Astrocyte of the hippocampus (primary cell): ENCODE measurements at regions not wholly inside any gene's neighbourhood (a gene's known extent, or its start where the extent isn't known, plus 50 kb on each side); places are given as distances from the start of the nearest gene placed in this dataset.
A peak's percentile ranks its signal among the peaks of the same experiment; 100 is the strongest.

ENCODE experiments used
- DNase-seq: peaks from one replicate; pipeline ENCODE4 v3.0.0; 2011; ENCODE audit warnings: low read depth, low spot score

- no peak for DNase-seq
Measured at GRCh38 chr6:134866563-134866962, 83.3 kb downstream of the ALDH8A1 start.

- DNase-seq, result no peak
Measured at GRCh38 chr6:134864558-134864957, 85.3 kb downstream of the ALDH8A1 start.

DNA sequence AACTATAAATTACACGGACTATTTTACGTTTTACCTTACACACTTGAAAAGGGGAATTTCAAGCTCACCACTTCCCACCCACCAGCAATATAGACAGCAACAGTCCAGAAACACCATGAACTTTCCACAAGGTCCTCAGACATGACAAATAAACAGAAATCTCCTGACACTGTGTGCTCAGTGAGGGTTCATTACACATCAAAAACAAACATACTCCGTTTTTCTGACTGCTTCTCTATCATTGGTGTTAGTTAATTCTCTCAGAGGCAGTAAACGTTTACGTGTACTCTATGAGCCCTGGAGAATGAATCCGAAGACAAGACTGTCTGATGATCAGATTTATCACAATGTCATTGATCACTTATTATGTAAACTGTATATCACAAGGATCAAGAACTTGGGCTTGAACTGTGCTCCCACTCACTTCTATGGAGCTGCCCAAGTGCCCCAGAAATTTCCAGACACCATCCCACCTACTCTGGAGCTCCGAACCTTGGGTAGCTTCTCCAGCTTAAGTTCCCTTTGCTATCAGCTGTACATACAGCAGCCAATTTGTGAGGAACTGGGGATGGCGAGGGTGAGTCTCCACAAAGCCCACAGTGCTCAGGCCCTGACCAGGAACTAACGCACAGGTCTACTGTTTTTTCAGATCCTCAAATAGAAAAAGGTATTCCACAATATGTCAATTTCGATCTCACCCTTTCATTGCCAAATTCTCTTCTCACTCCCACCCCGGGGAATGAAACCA lies 86.0 kb downstream of the ALDH8A1 start:
- no peak for DNase-seq

GRCh38 chr6:134854366-134854765 lies 95.5 kb downstream of the ALDH8A1 start:
- DNase-seq, result no peak

DNA sequence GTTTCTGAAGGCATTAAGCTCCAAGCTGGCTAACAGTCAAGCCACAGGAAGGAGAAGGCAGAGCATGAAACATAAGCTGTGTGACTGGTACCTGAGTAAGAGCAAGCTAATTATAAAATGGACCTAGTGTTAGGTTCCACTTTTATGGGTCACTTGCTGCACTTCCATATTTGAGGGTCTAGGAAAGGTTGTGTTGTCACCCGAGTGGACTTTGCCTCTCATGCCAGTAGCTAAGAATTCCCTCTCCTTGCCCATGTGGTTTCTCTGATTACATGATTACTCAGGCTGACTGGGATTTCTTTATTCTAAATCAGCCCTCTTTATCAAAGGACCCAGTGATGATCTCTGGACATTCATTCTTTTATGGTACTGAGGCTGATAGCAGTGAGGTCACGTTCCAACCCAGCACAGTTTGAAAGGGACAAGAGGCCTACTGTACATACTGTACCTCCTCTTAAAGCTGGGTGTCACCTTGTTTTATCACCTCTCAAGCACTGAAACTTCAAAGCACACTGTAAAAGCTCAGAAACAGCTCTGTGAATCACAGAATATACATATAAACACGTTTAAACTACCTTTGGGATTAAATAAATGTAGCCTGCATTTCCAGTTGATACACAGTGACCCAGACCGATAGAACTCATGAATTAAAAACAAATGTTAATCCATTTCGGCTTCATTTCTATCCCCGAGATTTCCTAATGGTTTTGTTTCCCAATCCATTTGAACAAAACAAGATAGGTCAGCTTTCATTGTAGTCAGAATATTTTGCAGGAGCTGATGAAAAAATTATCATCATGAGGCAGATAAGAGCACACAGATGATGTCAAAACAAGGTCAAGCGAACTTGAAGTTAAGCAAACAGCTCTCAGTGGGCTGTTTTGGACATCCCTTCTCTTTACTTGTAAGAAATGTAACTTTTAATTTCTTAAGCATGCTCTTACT lies 96.5 kb downstream of the ALDH8A1 start:
- peak; percentile 70 for DNase-seq

- no peak for DNase-seq
Measured at GRCh38 chr6:134851548-134851947, 98.4 kb downstream of the ALDH8A1 start.

- peak; percentile 43 for DNase-seq
Measured at GRCh38 chr6:134850721-134851305, 99.1 kb downstream of the ALDH8A1 start.

- no peak for DNase-seq
Measured at GRCh38 chr6:134849920-134850447, 99.9 kb downstream of the ALDH8A1 start.

GRCh38 chr6:134848076-134848475 lies 101.8 kb downstream of the ALDH8A1 start:
- DNase-seq, result no peak

GRCh38 chr6:134846865-134847264 lies 103.0 kb downstream of the ALDH8A1 start:
- no peak for DNase-seq

DNA sequence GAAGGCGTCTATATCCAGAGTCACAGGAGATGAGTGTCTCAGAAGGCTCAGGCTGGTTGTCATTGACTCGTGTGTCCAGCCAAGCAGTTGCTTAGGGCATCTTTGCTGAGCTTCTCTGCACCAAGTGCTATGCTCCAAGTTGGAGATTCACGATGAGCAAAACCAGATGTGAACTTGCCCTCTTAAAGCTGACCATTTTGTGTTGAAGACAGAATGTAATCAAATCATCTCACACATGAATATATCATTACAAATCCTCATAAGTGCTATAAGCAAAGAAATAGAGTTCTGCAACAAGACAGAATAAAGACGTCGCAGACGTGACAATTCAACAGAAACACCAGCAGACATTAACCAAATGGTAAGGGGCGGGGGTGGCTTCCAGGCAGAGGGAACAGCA lies 103.9 kb downstream of the ALDH8A1 start:
- DNase-seq, result no peak

DNA sequence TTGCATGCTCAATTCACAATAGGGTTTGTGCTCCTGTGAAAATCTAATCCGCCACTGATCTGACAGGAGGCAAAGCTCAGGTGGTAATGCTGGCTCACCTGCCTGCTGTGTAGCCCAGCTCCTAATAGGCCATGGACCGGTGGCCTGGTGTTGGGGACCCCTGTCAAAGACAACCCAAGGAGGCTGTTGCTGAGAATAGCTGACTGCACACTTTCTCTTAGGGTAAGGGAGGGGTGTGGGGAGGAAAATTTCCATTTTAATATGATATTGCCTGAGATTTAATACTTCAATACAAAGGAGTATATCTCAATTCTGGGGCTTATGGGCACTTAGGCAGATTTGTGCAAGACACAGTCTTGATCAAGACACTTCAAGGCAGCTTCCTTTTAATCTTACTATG lies 105.8 kb downstream of the ALDH8A1 start:
- no peak for DNase-seq

DNA sequence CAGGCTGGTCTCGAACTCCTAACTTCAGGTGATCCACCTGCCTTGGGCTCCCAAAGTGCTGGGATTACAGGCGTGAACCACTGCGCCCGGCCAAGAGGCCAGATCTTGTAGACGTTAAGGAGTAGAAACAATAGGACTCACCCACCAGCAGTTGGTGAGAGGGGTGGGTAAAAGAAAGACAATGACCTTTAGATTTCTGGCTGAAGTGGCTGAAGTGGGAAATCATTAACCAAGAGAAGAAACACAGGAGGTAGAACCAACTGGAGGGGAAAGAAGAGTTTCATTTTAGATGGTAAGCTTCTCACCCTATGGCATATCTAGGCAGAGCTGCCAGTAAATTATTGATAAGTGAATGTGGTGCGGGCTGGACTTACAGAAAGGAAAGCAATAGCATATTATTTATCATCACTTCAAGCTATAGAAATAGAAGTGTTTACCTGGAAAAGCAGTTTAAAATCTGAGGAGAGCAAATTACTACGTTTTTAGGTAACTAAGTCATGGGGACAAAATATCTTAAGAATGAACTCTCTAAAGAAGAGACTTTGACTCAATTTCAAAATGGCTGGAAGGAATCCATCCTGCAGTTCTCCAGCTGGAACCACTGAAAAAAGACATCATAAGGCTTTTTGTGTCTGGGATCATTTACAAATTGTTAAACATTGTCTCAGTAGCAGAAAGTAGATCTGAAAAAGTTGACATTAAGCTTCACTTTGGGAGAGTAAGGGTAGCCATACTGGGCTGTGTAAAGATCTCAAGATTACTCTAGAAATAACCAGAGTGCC lies 109.6 kb downstream of the ALDH8A1 start:
- DNase-seq, result no peak

- DNase-seq, result peak; percentile 65
Measured at GRCh38 chr6:134835993-134836392, 113.9 kb downstream of the ALDH8A1 start.

GRCh38 chr6:134830940-134831339 lies 119.0 kb downstream of the ALDH8A1 start:
- no peak for DNase-seq

DNA sequence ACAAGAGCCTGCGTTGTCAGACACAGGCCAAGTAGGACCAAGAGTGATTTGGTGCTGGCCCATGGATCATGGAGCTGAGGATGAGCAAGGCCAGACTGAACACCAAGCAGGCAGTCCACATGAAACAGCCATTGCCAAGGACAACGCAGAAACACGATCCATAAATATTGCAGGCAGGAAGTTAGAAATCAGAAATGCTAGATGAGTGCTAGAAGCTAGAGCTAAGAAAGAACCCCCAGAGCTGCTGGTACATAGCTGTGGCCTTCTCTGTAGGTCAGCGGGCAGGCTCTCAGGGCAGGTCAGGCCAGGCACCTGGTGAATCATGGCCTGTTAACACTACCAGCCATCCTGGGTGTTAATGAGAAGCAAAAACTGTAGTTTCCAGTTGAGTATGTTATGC lies 119.7 kb downstream of the ALDH8A1 start:
- no peak for DNase-seq

DNA sequence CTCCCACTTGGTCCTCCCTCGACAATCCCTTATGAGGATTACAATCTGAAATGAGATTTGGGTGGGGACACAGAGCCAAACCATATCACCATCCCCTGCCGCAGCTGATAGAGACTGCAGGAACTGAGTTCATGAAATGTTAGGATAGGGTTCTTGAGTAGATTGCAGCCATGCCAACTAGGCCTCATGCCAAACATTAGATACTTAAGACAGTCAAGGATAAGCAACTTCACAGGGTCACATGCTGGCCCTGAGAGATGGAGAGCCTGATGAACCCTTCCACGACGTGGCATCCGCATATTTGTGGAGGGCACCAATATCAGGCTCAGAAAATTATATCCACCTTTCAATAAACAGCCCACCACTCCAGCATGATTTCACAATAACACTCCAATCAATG lies 121.3 kb downstream of the ALDH8A1 start:
- no peak for DNase-seq

- DNase-seq, result peak; percentile 96
Measured at GRCh38 chr6:134826889-134827737, 122.8 kb downstream of the ALDH8A1 start.

GRCh38 chr6:134823710-134824034 lies 126.2 kb downstream of the ALDH8A1 start:
- no peak for DNase-seq

- peak; percentile 94 for DNase-seq
Measured at GRCh38 chr6:134822920-134823709, 126.8 kb downstream of the ALDH8A1 start.
